SHP77 (cell line): ENCODE measurements at regions not wholly inside any gene's neighbourhood (a gene's known extent, or its start where the extent isn't known, plus 50 kb on each side); places are given as distances from the start of the nearest gene placed in this dataset.
"Not testable (repeated sequence)": the region's sequence is repeated elsewhere in the genome, so short reads cannot be mapped to it uniquely, and the experiment has no call there.

ENCODE experiments used
- DNase-seq, 2 experiments: peaks; one replicate each; lab custom pipeline; 2025; lab: John Stamatoyannopoulos, UW

GRCh38 chr2:154582694-154583093 lies 115.8 kb upstream of the KCNJ3 start:
- DNase-seq = not testable (repeated sequence)

- DNase-seq = not testable (repeated sequence)
Observed at GRCh38 chr2:154583274-154583673, 115.2 kb upstream of the KCNJ3 start.

- no peak for DNase-seq
Observed at GRCh38 chr2:154587739-154588138, 110.8 kb upstream of the KCNJ3 start.

GRCh38 chr2:154588838-154589237 lies 109.7 kb upstream of the KCNJ3 start:
- no peak for DNase-seq

GRCh38 chr2:154589514-154589913 lies 109.0 kb upstream of the KCNJ3 start:
- no peak for DNase-seq

- DNase-seq = no peak
Observed at GRCh38 chr2:154591294-154591820, 107.1 kb upstream of the KCNJ3 start.

GRCh38 chr2:154599189-154599588 lies 99.3 kb upstream of the KCNJ3 start:
- DNase-seq = no peak

- DNase-seq = no peak
Observed at GRCh38 chr2:154600927-154601494, 97.5 kb upstream of the KCNJ3 start.

- no peak for DNase-seq
Observed at GRCh38 chr2:154603682-154604081, 94.8 kb upstream of the KCNJ3 start.

- no peak for DNase-seq
Observed at GRCh38 chr2:154608438-154608837, 90.1 kb upstream of the KCNJ3 start.

- no peak for DNase-seq
Observed at GRCh38 chr2:154614906-154615305, 83.6 kb upstream of the KCNJ3 start.

- DNase-seq = no peak
Observed at GRCh38 chr2:154616659-154617058, 81.8 kb upstream of the KCNJ3 start.

- no peak for DNase-seq
Observed at GRCh38 chr2:154620471-154620870, 78.0 kb upstream of the KCNJ3 start.

- DNase-seq = peak; percentile 30 to 56
Observed at GRCh38 chr2:154623819-154624218, 74.7 kb upstream of the KCNJ3 start.

- no peak for DNase-seq
Observed at GRCh38 chr2:154637456-154637855, 61.0 kb upstream of the KCNJ3 start.

- no peak for DNase-seq
Observed at GRCh38 chr2:154638783-154639182, 59.7 kb upstream of the KCNJ3 start.

- peak in 1 of 2 experiments; percentile 6 for DNase-seq
Observed at GRCh38 chr2:154640000-154640399, 58.5 kb upstream of the KCNJ3 start.
